ENCODE measurements at regions not wholly inside any gene's neighbourhood (a gene's known extent, or its start where the extent isn't known, plus 50 kb on each side); places are given as distances from the start of the nearest gene placed in this dataset.

DNA sequence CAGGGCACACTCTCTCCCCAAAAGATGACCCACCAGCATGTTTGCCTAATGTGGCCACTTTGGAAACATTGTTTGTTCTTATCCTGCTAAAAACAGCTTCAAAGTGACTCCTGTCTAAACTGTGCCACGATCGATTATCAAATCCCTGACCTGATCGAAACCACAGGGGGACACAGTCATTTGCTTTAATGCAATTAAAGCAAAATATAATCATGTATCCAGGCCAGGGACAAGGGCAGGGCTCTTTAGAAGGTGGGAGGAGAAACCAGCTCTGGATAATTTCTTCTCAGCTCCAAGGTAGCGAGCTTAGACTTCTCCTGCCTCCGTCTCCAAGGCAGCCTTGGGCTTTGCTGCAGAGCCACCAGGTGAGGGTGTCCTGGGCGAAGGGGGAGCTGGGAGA lies 95.0 kb upstream of the HAND1 start:
- Mint-ChIP-seq H3K9me3 (no peaks in the 10 kb centered on the region), H3K27me3 (ENCODE audit: insufficient read depth, low read depth, poor library complexity) (peaks cover 8% of the 10 kb centered on the region), H3K4me1 (peaks cover 11% of the 10 kb centered on the region), H3K4me3 (no peak overlapping the region), H3K27ac (no peak overlapping the region), H3K36me3 (ENCODE audit: low read depth) (no peaks in the 10 kb centered on the region)
- Histone ChIP-seq H3K79me2 (replicated peaks; ENCODE audit: insufficient read depth) (no peaks in the 10 kb centered on the region), H3K27ac (ENCODE audit: low read depth) (no peak overlapping the region), H3K4me1 (ENCODE audit: insufficient read depth) (peaks cover 15% of the 10 kb centered on the region), H3K9me2 (ENCODE audit: insufficient read depth) (no peaks in the 10 kb centered on the region), H3F3A (replicated peaks; ENCODE audit: low read depth) (0 out of 2 replicates have a peak, but pooled peaks cover 7% of the 10 kb centered on the region), H3K36me3 (ENCODE audit: insufficient read depth) (no peaks in the 10 kb centered on the region), H3K27me3 (ENCODE audit: insufficient read depth) (no peaks in the 10 kb centered on the region), H3K4me2 (no peak overlapping the region), H4K20me1 (replicated peaks; ENCODE audit: insufficient read depth) (no peaks in the 10 kb centered on the region), H3K4me3 (no peak overlapping the region), H2AFZ (peak overlapping the region; percentile 66; the same call in 1 of the 2 replicates)
- DNase-seq (ENCODE audit: low spot score) (no peak), ATAC-seq (no peak)
- no peak for TF ChIP-seq CREB1 (CRISPR knock-in tag; IDR thresholded peaks at IDR 0.05; ENCODE audit: low read depth)
- TF ChIP-seq, protein P1, sequence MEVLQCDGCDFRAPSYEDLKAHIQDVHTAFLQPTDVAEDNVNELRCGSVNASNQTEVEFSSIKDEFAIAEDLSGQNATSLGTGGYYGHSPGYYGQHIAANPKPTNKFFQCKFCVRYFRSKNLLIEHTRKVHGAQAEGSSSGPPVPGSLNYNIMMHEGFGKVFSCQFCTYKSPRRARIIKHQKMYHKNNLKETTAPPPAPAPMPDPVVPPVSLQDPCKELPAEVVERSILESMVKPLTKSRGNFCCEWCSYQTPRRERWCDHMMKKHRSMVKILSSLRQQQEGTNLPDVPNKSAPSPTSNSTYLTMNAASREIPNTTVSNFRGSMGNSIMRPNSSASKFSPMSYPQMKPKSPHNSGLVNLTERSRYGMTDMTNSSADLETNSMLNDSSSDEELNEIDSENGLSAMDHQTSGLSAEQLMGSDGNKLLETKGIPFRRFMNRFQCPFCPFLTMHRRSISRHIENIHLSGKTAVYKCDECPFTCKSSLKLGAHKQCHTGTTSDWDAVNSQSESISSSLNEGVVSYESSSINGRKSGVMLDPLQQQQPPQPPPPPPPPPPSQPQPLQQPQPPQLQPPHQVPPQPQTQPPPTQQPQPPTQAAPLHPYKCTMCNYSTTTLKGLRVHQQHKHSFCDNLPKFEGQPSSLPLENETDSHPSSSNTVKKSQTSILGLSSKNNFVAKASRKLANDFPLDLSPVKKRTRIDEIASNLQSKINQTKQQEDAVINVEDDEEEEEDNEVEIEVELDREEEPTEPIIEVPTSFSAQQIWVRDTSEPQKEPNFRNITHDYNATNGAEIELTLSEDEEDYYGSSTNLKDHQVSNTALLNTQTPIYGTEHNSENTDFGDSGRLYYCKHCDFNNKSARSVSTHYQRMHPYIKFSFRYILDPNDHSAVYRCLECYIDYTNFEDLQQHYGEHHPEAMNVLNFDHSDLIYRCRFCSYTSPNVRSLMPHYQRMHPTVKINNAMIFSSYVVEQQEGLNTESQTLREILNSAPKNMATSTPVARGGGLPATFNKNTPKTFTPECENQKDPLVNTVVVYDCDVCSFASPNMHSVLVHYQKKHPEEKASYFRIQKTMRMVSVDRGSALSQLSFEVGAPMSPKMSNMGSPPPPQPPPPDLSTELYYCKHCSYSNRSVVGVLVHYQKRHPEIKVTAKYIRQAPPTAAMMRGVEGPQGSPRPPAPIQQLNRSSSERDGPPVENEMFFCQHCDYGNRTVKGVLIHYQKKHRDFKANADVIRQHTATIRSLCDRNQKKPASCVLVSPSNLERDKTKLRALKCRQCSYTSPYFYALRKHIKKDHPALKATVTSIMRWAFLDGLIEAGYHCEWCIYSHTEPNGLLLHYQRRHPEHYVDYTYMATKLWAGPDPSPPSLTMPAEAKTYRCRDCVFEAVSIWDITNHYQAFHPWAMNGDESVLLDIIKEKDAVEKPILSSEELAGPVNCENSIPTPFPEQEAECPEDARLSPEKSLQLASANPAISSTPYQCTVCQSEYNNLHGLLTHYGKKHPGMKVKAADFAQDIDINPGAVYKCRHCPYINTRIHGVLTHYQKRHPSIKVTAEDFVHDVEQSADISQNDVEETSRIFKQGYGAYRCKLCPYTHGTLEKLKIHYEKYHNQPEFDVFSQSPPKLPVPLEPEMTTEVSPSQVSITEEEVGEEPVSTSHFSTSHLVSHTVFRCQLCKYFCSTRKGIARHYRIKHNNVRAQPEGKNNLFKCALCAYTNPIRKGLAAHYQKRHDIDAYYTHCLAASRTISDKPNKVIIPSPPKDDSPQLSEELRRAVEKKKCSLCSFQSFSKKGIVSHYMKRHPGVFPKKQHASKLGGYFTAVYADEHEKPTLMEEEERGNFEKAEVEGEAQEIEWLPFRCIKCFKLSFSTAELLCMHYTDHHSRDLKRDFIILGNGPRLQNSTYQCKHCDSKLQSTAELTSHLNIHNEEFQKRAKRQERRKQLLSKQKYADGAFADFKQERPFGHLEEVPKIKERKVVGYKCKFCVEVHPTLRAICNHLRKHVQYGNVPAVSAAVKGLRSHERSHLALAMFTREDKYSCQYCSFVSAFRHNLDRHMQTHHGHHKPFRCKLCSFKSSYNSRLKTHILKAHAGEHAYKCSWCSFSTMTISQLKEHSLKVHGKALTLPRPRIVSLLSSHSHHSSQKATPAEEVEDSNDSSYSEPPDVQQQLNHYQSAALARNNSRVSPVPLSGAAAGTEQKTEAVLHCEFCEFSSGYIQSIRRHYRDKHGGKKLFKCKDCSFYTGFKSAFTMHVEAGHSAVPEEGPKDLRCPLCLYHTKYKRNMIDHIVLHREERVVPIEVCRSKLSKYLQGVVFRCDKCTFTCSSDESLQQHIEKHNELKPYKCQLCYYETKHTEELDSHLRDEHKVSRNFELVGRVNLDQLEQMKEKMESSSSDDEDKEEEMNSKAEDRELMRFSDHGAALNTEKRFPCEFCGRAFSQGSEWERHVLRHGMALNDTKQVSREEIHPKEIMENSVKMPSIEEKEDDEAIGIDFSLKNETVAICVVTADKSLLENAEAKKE (CRISPR knock-in tag; IDR thresholded peaks at IDR 0.05): no peak
- TF ChIP-seq ZNF114 (CRISPR knock-in tag; IDR thresholded peaks at IDR 0.05): no peak
- TF ChIP-seq ZNF331 (CRISPR knock-in tag; IDR thresholded peaks at IDR 0.05; ENCODE audit: low read depth): no peak
- TF ChIP-seq CTCF (conservative IDR thresholded peaks at IDR 0.05; ENCODE audit: low read depth in 2 of 2): no peak
